Left ventricle myocardium inferior (tissue), 1 donor: ENCODE measurements at regions not wholly inside any gene's neighbourhood (a gene's known extent, or its start where the extent isn't known, plus 50 kb on each side); places are given as distances from the start of the nearest gene placed in this dataset.

Experiments
- DNase-seq: peaks from one replicate; pipeline ENCODE4 v3.0.0-alpha.2; 2020
- H3K27ac ChIP-seq: fragments of 200-600 bp; replicated peaks from 2 replicates; pipeline ENCODE4 v1.8.0; 2021
- H3K27me3 ChIP-seq: fragments of 200-600 bp; 2 replicates; pipeline ENCODE4 v1.8.0; 2021; ENCODE audit warnings: low read depth
- H3K36me3 ChIP-seq: fragments of 200-600 bp; 2 replicates; pipeline ENCODE4 v1.8.0; 2021
- H3K4me1 ChIP-seq: fragments of 200-600 bp; 2 replicates; pipeline ENCODE4 v1.8.0; 2021
- H3K4me3 ChIP-seq: fragments of 200-600 bp; 2 replicates; pipeline ENCODE4 v1.8.0; 2021; ENCODE audit warnings: mild to moderate bottlenecking, moderate library complexity
- H3K9me3 ChIP-seq: fragments of 200-600 bp; replicated peaks from 2 replicates; pipeline ENCODE4 v1.8.0; 2021
- intact Hi-C: fragments of 100-400 bp; cut with micrococcal nuclease; formaldehyde crosslinking; loops from one replicate; pipeline ENCODE4 v1.11.0; 2022
- TF ChIP-seq, protein P1 (sequence below): fragments of 200-600 bp; IDR thresholded peaks from 2 replicates; pipeline ENCODE4 v1.8.0; 2021; ENCODE audit warnings: antibody characterized with exemption, mild to moderate bottlenecking, borderline replicate concordance
- donor health status: DM: no; HTN: yes; CAD: no; lungs with severe emphysema.

DNA sequence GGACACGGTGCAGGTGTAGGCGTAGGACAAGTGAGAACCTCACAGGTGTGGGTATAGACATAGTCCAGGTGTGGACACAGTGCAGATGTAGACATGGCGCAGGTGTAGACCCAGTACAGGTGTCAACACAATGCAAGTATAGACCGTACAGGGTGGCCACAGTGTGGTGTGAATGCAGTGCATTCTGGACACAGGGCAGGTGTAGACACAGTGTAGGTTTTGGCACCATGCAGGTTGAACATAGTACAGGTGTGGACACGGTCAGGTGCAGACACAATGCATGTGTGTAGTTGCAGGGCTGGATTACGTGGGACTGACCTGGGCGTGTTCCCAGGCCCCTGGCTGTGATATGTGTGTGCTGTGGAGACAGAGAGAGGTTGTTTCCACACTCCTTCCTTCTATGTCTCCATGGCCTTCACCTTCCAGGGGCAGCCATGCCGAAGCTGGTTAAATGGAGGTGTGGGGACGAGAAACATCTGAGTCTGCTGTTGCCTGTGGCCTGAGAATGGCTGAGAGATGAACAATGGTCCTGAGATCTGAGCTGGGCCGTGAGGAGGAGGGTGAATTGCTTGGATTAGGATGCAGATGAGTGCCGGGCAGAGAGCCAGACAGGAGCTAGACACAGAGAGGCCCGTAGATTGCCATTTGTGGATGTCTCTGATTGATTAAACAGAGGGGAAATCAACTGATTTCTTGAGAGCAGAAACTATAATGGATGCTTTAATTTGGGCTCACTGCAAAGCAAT lies 343.9 kb upstream of the SHH start:
- no peak overlapping the region for H3K27ac ChIP-seq
- no peaks in the 10 kb centered on the region for H3K9me3 ChIP-seq
- TF ChIP-seq, protein P1, sequence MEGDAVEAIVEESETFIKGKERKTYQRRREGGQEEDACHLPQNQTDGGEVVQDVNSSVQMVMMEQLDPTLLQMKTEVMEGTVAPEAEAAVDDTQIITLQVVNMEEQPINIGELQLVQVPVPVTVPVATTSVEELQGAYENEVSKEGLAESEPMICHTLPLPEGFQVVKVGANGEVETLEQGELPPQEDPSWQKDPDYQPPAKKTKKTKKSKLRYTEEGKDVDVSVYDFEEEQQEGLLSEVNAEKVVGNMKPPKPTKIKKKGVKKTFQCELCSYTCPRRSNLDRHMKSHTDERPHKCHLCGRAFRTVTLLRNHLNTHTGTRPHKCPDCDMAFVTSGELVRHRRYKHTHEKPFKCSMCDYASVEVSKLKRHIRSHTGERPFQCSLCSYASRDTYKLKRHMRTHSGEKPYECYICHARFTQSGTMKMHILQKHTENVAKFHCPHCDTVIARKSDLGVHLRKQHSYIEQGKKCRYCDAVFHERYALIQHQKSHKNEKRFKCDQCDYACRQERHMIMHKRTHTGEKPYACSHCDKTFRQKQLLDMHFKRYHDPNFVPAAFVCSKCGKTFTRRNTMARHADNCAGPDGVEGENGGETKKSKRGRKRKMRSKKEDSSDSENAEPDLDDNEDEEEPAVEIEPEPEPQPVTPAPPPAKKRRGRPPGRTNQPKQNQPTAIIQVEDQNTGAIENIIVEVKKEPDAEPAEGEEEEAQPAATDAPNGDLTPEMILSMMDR = no peak
- H3K4me1 ChIP-seq = no peaks in the 10 kb centered on the region
- H3K4me3 ChIP-seq = no peak overlapping the region
- no peak for DNase-seq
- H3K27me3 ChIP-seq = peaks cover 50% of the 10 kb centered on the region
- intact Hi-C loops = no loop called here
- H3K36me3 ChIP-seq = no peaks in the 10 kb centered on the region

DNA sequence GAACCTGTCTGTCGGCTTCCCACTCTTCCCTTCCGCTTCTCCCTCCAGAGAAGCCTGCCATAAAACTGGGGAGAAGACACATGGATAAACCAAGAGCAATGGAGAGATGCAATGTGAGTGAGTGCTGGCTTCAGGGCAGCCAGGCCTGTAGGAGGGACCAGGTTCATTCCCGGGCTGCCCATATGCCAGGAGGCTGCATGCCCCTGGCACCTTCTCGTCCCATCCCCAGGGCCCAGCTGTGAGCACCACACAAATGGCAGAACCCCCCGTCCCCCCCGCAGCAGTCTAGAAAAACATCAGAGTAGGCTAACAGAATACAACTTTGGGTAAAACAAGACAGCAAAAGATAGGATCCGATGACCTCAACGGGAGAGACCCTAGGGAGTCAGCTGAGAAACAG lies 341.3 kb upstream of the SHH start:
- Histone ChIP-seq H3K27ac (no peak overlapping the region), H3K4me1 (no peaks in the 10 kb centered on the region), H3K27me3 (peaks cover 54% of the 10 kb centered on the region), H3K9me3 (no peaks in the 10 kb centered on the region), H3K36me3 (no peaks in the 10 kb centered on the region), H3K4me3 (no peak overlapping the region)
- TF ChIP-seq, protein P1 = no peak
- no peak for DNase-seq
- intact Hi-C loops = no loop called here

DNA sequence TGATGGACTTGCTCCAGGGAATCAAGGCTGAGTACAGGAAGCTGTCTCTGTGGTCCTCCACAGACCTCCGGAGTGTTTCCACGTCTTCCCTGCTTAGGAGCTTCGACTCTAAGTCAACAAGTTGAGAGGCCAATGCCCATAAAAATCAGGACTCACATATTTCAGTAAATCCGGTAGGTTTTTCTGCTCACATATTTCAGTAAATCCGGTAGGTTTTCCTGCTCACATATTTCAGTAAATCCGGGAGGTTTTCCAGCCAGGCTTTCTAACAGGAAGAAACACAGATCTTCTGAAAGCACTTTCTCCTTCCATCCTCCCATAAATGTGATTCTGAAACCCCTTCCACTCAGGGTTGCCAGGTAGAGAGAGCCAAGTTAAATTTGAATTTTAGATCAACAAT lies 340.1 kb upstream of the SHH start:
- Histone ChIP-seq H3K9me3 (no peaks in the 10 kb centered on the region), H3K4me3 (no peak overlapping the region), H3K4me1 (no peaks in the 10 kb centered on the region), H3K36me3 (no peaks in the 10 kb centered on the region), H3K27me3 (peaks cover 55% of the 10 kb centered on the region), H3K27ac (no peak overlapping the region)
- no peak for DNase-seq
- intact Hi-C loops = no loop called here
- TF ChIP-seq, protein P1 = no peak

DNA sequence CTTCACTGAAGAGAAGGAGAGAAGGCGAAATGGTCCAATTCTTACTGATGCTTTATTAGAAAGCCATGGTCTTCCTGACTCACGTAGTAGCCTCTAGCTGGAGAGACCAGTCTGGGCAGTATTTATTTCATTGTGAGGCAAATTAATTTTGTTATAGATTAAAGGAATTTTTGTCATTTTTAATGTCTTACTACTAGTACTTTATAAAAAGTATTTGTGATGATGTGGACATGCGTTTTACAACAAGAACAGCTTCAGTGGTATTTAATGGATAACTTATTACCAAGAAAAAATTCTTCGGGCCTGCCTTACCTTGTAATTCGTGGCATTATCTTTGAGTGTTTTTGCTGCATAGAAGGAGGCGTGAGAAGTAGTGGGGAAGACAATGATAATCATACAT lies 339.4 kb upstream of the SHH start:
- Histone ChIP-seq H3K27ac (no peak overlapping the region), H3K4me3 (no peak overlapping the region), H3K4me1 (no peaks in the 10 kb centered on the region), H3K36me3 (no peaks in the 10 kb centered on the region), H3K27me3 (peaks cover 55% of the 10 kb centered on the region), H3K9me3 (no peaks in the 10 kb centered on the region)
- intact Hi-C loops = no loop called here
- no peak for DNase-seq
- TF ChIP-seq, protein P1 = no peak

DNA sequence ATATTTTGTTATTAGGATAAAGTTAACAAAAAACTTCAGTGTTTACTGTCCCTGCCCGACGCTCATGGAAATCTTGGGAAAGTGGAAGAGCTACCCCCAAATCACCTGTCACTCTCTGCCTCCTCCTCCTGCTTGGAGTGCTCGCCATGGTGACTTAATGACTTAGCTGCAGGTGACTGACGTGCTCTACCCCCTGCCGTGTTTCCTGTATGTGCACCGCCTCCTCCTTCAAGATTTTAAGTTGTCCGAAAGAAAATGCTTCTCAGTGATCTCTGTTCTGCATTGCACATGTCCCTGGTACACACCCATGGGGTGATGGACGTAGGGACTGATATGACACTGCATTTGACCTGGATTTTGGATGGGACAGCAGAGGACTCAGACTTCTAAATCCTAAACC lies 338.8 kb upstream of the SHH start:
- intact Hi-C loops = no loop called here

More for the DNA sequence above, 338.8 kb upstream of the SHH start:
- TF ChIP-seq, protein P1 = no peak
- Histone ChIP-seq H3K36me3 (no peaks in the 10 kb centered on the region), H3K9me3 (no peaks in the 10 kb centered on the region), H3K27me3 (peaks cover 55% of the 10 kb centered on the region), H3K27ac (no peak overlapping the region), H3K4me3 (no peak overlapping the region), H3K4me1 (no peaks in the 10 kb centered on the region)
- no peak for DNase-seq
